D341Med (cell line): ENCODE measurements at regions not wholly inside any gene's neighbourhood (a gene's known extent, or its start where the extent isn't known, plus 50 kb on each side); places are given as distances from the start of the nearest gene placed in this dataset.

Experiments used
- DNase-seq: peaks from one replicate; pipeline ENCODE4 v3.0.0; 2012; ENCODE audit warnings: low spot score

DNA sequence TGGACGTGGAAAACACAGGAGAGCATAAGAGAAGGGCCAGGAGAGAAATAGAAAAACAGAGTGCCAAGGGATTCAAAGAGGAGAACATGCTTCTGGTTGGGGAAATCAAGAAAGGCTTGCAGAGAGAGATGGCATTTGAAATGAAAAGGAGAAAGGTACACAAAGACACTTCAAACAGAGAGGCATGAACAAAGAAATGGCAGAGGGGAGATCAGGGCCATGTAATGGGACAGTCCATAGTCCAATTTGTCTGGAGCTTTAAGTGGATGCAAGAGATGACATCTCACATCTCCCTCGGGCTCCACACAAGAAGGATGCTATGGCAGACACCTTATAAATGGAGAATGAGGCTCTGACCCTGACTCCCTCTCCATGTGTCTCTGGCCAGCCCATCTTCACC is 331.1 kb downstream of the MLLT3 start:
- DNase-seq, result no peak

DNA sequence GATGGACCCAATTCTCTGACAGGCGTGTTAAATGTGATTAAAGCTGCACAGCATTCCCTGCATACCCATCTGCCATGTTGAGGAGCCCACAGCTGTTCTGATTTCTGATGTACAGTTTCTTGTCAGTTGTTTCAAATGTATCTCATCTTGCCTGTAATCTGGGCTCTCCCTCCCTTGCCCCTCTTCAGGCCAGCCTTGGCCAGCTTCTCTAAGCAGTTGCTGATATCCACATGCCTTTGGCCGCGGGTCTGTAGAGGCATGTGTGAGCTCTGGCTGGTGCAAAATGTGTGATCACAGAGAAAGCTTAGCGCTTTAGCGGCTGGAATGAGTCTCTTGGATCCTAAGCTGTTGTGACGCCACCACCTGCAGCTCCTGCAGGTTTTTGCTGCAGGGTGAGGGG is 332.0 kb downstream of the MLLT3 start:
- DNase-seq, result no peak

DNA sequence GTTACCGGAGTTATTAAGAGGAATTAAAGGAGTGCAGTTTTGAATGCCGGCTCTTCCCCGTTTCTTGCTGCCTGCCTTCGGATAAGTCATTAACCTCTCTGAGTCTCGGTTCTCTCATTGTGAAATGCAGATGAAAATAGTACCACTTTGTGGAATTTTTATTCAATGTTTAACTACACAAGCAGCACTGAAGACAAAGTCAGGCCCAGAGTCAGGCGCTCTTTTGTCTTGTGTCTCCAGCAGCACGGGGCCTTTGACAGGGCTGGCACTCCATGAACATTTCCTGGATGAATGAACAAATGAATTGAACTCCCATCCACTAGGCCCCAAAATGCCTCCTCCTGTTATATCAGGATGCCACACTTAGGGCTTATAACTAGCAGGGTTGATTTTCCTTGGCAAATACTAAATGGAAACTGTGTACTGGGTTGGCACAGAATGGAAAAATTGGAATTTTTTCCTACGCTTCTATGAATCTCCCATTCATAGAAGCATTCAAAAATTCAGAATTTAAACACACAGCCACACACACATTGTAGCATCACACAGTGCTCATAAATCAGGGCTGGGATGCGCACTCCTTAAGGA is 332.8 kb downstream of the MLLT3 start:
- no peak for DNase-seq

DNA sequence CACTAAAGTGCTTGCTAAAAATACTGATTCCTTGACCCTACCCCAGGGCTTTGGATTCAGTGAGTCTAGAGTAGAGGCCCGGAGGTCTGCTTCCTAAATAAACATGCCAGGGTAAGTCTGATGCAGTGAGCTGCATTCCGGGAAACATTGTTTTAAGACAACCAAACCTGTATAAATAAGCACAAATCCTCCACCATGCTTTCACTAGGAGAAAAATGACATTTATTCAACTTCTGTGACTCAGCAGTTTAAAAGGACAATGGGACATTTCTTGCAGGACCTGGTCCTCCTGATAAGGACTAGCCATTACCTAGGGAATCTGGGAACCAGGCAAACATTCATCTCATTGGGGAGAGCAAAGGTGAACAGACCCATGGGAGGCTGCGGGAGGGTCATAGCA is 335.3 kb downstream of the MLLT3 start:
- no peak for DNase-seq

DNA sequence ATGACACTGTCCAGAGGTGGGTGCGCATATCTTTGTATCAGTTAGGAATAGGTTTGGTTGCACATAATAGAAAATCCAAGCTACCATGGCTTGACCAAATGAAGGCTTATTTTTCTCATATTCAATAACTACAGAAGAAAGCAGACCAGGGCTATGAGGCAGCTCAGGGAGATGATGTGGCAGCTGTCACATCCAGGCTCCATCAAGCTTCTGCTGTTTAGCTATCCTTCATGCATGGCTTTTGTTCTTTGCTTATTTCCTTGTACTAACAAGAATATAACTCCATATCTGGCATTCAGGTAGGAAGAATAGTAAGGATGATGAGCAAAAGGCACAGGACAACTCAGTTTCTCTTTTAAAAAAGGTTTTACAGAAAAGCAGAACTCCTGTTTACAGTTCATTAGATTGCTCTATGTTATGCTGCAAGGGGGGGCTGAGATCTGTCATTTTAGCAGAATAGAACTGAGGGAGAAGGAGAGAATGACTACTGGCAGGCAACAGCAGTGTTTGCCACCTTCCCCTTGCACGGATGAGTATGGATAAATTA is 336.1 kb downstream of the MLLT3 start:
- no peak for DNase-seq

DNA sequence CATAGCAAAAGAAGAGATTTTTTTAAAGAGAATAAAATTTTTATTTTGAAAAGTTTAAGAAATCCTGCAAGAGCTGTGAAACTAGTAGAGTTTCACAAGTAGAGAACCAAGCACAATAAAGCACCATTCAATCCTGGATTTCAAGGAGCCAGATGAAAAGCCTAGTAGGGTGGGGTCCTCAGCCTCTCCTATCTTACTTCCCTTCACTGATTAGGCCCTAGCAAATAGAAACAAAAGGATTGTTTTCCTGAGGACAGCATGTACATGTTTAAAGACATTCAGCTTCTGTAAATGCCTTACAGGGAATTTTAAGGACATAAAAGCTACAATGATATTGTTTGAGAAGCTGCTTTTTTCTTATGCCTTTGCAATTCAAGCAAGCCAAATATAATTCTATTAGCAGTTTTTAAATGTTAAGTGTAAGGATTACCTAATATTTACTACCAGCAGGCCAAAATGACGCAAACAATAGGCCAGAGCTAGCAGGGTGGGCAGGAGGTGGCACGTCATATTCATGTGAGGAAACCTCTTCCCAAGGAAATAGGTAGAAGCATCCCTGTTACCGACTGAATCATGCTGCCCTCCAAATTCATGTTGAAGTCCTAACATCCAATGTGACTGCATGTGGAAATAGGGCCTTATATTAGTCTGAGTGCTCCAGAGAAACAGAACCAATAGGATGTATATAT is 337.6 kb downstream of the MLLT3 start:
- no peak for DNase-seq

DNA sequence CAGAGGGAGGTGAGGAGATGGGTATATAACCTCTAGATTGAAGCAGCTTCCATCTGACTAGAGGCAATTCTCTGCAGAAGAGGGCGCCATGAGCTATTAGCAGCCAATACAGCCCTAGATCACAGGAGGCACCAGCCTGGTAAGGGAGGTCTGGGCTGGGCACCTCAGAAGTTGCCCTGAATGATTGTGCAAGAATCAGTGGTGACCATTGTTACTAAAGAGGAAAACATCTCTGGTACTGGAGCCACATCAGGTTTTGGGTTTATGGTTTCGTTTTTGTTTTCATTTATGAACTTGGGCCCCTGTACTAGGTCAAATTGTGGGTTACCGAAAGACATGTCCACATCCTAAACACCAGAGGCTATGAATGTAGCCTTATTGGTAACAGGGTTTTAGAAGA is 342.0 kb downstream of the MLLT3 start:
- no peak for DNase-seq

DNA sequence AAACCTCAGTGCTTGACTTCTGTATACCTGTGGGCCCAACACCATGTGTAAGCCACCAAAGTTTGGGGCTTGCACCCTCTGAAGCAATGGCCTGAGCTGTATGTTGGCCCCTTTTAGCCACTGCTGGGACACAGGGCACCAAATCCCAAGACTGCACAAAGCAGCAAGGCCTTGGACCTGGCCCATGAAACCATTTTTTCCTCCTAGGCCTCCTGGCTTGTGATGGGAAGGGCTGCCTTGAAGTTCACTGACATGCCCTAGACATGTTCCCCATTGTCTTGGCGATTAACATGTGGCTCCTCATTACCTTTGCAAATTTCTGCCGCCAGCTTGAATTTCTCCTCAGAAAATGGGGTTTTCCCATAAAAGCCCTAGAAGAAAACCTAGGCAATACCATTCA is 345.5 kb downstream of the MLLT3 start:
- no peak for DNase-seq

DNA sequence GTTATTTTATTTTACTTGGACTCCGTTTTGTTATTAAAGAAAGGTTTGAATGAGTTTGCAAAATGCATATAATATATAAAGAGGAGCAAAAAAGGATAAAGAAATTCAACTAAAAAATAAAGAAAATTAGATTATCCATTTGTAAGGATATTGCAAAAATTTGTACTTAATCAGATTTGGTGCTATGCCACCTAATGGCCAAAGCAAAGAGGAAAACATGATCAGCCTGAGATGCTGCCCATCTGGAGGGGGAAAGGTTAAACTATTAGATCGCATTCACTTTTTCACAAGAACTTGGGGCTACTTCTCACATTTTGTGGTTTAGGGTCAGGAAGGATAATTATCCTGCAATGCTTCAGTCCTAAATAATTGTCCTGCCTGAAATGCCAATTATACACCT is 350.6 kb downstream of the MLLT3 start:
- DNase-seq, result no peak

DNA sequence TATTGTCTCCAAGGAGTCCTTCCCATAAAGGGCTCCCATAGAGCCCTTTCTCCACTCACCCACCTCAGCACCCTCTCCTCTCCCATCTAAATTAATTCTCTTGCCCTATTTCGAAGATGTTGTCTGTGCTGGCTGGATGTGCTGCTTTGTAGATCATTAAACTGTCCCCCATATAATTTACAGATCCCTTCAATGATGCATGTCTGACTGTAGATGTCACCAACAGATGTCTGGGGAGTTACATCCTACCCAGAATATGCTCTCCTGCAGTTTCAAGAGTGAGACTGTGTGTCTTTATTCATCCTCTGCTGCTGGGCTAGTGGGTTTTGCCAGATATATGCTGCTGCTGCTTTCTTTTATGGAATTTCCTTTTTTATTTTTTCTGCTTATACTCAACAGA is 351.2 kb downstream of the MLLT3 start:
- DNase-seq, result no peak

DNA sequence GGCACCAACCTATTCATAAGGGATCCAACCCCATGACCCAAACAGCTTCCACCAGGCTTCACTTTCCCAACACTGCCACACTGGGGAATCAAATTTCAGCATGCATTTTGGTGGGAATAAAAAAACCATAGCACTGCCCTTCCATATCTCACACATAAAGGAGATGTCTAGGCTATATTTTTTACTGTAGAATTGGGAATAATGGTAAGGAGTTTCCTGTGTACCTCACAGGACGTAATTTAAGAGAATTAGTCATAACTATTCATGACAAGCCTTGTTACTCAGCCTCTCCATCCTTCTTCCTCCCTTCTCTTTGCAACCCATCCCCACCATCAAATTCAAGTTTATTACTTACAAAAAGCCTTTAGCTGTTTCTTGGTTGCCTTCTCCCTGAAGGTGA is 352.1 kb downstream of the MLLT3 start:
- DNase-seq, result no peak

DNA sequence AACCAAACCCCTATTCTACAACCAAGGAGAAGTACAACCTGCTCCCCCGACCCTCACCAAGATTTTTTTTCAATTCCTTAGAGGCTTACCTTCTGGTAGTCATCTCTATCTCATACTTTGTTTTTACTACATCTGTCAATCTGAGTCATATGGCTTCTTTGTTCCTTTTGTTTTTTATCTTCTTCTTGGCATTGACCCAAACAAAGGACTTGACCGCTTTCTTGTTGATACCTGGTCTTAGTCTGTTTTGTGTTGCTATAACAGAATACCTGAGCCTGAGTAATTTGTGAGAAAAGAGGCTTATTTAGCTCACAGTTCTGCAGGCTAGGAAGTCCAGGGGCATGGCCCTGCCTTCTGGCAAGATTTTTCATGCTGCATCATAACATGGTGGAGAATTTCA is 352.7 kb downstream of the MLLT3 start:
- no peak for DNase-seq

DNA sequence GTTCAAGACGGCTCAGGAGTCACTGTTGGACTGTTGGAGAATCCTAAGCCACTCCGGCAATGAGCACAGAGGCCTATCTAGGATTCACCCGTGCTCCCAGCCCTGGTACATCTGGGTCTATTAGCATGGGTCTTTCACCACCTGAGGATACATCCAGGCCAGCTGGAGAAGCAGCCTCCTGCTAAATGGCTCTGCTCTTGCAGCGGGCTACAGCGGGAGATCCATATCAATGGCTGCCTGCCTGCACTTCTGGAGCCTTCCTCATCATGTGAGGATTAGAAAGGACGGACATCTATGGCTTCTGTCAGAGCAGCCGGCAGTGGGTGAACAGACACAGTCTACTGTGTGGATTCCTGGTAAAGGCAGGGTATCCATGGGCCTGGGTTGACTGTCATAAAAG is 357.4 kb downstream of the MLLT3 start:
- DNase-seq, result no peak

DNA sequence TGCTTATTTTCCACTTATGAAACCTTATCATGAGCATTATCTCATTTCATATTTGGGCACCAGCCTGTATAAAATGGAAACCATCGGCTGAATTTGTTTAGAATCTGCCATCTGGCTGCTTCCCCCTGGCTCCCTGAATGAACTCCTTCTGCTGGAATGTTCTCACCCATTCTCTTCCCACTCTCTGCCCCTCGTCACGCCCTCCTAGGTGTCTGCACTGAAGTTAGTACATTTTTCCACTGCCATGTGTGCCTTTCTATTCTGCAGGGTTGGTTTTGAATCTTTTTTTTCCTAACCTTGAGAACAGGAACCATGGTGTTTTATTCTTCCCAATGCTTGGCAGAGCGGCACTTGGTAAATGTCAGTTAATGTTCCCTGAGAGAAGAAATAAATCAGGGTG is 359.7 kb downstream of the MLLT3 start:
- no peak for DNase-seq

DNA sequence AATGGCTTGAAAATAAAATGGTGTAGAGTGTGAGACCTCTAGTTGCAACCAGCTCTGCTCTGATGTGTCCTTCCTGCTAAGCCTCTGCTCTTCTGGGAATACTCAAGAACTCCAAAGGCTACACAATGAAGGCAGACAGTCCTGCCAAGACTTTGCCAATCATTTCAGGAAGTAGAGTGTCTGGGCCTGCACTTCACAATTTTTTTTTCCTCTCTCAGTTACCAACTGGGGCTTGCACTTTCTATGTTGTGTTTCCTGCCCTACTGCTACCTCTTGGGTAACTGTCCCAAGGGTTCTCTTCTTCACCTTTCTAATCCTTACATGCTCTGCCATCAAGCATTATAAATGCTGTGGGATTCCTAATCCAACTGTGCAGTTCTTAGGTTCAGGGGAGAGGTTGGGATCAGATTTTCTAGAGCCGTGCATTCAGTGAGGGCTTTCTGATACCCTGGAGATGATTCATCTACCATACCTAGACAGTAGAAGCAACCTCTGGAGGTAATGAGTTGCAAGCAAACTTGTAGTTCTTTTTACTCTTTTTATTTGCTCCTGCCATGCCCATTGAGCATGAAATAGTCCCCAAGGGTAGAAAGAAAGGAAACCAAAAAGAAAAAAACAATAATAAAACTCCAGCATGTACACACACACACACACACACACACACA is 365.9 kb downstream of the MLLT3 start:
- no peak for DNase-seq

DNA sequence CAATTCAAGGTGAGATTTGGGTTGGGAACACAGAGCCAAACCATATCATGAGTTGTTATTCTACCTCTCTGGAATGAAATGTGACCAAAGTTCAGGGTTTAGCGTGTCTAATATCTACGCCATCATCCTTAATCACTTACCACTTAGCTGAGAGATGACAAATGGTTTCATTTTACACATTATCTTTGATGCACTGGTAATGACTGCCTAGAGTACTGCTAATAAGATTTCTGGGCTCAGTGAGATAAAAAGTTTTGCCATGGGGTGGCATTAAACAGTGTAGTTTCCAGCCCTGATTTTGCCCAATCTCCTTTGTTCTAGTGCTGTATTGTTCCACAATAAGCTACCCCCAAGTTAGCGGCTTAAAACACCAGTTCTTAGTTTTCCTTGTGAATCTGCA is 367.2 kb downstream of the MLLT3 start:
- DNase-seq, result no peak

DNA sequence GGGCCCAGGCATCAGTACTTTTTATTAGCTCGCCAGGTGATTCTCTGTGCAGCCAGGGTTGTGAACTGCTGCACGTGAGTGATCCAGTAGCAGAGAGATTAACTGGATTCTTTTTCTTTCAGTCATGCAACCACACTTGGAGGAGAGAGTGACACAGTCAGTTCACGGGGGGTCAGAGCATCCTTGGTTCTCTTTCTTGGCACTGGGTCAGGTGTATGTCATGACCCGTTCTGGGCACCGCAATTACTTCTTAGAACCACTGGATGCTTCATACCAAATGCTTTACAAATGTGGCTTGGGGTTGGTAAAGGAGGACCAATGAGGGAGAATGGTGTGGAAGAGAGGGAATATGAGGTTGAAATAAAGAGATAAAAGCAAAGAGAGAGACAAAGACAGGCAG is 368.7 kb downstream of the MLLT3 start:
- DNase-seq, result no peak

DNA sequence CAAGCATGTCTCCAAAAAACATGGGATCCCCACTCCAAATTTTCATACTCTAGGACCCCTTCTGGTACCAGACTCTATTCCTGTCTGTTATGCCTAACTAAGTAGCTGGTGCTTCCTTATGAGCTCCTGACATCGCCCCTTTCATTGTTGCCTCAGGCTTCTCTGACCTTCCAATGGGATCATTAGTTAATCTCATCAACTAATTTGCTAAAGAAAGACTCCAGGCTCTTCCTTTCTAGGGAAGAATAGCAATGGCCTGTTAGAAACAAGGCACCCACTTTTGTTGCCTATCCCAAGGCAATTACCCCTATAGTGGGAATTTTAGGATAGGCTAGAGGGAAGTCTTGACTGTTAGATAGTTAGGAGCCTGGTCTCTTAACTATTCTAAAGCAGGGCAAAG is 369.5 kb downstream of the MLLT3 start:
- no peak for DNase-seq

DNA sequence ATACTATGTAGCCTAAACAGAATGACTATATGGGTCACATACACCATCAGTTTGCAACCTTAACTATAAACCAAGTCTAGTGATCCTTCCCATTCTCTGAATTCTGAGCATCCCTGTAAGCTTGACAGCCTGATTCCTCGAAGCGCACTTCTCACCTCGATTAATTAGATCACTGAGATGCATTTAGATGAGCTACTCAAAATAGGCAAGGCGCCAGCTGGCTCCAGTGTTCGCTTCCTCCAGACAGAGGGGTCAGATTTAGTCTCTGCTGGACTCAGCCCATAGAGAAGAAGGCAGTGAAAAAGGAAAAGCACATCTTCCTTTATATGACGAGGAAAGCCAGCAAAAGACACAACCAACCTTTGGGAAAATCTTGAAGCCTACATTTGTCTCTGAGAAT is 371.5 kb downstream of the MLLT3 start:
- no peak for DNase-seq

DNA sequence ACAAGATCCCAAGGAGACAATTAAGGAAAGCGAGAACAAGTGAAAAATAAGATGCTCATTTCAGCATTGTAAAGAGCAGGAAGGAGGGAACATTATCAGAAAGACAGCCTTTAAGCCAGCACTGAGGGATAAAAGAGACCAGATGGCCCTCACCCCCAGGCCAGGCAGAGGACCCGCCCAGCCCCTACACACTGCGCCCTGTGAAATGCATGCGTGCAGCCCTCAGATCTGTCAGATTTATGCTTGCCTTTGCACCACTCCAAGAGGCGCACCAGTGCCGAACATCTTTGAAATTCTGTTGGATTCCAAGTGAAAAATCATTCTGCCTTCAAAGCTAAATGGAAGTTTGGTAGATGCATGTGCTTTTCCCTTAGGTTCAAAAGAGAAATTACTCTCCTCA is 378.0 kb downstream of the MLLT3 start:
- no peak for DNase-seq

DNA sequence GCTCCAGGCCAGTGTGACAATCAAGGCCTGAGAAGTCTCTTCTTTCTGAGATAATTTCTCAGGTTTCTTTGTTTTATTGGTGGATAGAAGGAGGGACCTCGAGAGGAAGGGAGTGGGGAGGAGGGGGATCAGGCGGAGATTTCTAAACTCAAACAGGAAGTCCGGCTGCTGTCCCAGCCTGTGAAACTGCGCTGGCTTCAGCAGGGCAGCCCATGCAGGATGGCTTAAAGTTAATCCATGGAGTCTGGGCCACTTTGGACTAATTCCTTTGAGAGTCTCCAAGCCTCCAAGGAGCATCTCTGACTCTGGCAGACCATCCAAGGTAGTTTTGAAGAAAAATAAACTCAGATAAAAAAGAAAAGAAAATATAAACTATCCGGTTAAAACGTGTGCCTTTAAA is 378.5 kb downstream of the MLLT3 start:
- DNase-seq, result no peak

DNA sequence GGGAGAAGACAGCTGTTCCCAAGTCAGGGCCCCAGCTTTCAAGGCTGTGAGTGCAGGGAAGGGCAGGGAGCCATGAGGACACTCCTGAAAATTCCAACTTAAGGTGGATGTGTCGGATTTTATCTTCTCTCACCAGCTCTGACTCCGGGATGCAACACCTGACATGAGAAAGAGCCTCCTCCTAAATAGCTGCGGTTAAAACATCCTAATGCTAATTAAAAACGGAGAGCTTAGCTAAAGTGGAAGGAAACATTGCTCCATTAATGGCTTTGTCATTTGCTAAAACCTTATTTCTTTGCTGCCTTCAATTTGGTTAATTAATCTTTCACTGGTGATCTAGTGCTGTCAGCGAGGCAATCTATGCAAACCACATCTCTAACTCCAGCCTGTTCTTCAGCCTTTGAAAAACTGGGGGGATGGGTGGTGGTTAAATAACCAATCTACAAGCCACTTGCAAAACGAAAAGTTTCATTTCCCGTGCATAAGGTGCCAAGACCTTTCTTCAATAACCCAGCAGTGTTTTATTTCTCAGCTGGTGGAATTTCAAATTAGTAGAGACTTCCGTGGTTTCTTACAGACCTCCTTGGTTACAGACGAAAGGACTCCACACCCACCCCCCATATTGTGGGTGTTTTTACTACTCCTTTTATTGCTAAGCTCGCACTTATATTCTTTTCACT is 379.6 kb downstream of the MLLT3 start:
- peak; percentile 30 for DNase-seq

DNA sequence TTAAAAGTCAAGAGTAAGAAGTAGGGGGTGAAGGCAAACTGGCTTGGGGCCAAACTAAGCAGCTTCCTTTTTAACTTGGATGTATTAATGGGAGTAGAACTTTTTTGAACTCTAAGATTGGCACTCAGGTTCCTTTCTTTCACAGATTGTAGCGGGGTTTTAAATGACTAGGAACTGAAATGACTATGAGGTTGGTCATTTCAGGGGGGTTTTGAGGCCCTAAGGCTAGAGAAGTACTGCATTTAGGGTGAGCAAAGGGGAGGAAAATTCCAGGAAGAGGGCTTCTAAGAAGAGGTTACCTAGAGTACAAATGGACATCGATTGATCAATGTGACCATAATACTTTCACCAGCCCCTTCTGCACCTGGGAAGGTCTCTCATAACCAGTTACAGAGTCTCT is 381.8 kb downstream of the MLLT3 start:
- DNase-seq, result no peak
